ENCODE measurements at regions not wholly inside any gene's neighbourhood (a gene's known extent, or its start where the extent isn't known, plus 50 kb on each side); places are given as distances from the start of the nearest gene placed in this dataset.

GRCh38 chr2:120930236-120930635 lies 194.6 kb downstream of the GLI2 start:
- TF ChIP-seq GATA2 (IDR thresholded peaks at IDR 0.05; ENCODE audit: low read depth, low read length) (no peak), GATA3 (IDR thresholded peaks at IDR 0.05; ENCODE audit: low read depth, low read length) (no peak)

Data from SH-SY5Y (cell line).